M059J (cell line): ENCODE measurements at regions not wholly inside any gene's neighbourhood (a gene's known extent, or its start where the extent isn't known, plus 50 kb on each side); places are given as distances from the start of the nearest gene placed in this dataset.
"Not testable (repeated sequence)": the region's sequence is repeated elsewhere in the genome, so short reads cannot be mapped to it uniquely, and the experiment has no call there.

Source experiments
- DNase-seq: peaks from one replicate; pipeline ENCODE4 v3.0.0-alpha.2; 2012; ENCODE audit warnings: low read depth

DNA sequence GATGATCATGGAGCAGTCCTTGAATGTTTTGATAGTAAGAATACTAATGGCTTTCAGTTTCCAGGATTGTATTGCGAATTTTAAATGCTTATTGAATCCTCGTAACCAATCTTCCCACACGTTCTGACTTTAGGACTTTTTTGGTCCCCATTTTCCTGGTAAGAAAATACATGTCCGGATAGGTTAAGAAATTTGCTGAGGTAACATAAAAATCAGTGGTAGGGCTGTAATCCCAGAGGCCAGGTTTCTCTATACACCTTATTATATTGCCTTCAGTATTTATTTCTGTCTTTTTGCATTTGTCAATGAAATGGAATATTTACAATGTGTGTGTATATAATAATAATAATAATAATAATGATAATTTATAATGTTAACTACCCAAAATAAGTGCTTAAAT, 603.2 kb downstream of the TMEM182 start:
- no peak for DNase-seq

GRCh38 chr2:103367877-103368276, 606.0 kb downstream of the TMEM182 start:
- DNase-seq = no peak

DNA sequence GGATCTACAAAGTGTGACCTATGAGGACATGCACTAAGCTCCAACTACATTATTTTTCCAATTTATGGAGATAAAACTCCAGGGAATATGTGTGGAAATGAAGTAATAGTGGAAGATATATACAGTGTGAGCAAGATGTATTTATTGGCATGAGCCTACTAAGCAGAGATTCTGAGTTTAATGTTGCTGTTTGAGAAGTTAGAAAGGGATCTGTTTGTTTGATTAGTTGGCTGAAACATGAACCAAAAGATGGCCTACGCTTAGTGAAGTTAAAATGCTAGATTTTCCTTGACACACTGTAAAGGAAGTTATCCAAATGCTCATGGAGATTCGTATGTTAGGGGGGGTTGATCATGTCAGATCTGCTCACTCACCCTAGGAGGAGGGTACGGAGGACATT, 621.7 kb downstream of the TMEM182 start:
- DNase-seq = no peak

GRCh38 chr2:103386872-103387271, 625.0 kb downstream of the TMEM182 start:
- DNase-seq = no peak

DNA sequence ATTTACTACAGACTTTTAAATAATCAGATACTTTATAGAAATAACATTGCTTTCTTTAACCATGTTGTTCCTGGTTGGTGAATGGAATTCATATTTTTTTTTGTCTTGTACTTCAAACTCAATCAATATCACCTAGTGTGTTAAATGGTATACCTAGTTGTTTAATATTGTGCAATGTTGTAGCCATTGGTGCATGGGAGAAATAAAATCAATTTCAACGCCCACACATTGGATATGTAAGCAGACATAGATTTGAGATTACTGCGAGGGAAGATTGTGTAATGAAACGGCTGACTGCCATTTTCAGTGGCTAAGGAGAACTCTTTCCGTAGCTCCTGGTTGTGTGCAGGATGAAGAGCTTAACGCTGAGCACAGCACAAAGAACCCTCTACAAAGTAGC, 626.1 kb downstream of the TMEM182 start:
- no peak for DNase-seq

DNA sequence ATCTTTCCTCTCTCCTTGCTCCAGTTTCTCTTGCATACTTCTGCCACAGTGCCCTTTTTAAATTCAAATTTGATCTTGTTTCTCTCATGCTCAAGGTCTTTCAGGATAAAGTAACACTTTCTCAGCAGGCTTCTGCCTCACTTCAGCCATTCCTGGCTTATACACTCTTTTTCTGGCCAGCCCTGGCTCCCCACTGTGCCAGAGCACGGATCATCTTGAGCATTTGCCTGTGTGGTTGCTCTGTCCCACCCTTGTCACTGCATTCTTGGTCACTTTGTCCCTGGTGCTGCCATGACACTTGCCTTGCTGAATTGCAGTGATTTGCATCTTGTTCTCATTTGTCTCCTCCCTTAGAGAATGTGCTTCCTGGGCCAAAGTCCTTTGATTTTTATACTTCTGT, 634.3 kb downstream of the TMEM182 start:
- DNase-seq = no peak

- DNase-seq = peak; percentile 1
Observed at GRCh38 chr2:103401621-103402020, 639.8 kb downstream of the TMEM182 start.

- no peak for DNase-seq
Observed at GRCh38 chr2:103402336-103402735, 640.5 kb downstream of the TMEM182 start.

GRCh38 chr2:103402944-103403343, 641.1 kb downstream of the TMEM182 start:
- DNase-seq = no peak

GRCh38 chr2:103403388-103403787, 641.6 kb downstream of the TMEM182 start:
- not testable (repeated sequence) for DNase-seq

DNA sequence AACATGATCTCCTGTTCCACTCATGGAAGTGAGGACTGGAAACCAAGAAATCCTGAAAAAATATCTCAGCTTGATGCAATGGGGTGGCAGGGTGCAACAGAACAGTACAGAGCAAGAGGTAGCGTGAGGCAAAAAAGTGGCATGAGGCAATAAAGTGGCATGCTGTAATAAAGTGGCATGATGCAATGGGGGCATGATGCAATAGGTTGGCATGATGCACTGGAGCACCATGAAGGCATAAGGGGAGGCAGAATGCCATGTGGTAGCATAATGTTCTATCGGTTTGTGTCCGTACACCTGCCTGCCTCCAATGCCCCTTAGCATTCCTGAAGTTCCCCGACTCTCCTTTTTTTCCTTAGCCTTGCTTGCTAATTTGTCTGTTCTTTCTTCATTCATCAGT, 648.4 kb downstream of the TMEM182 start:
- no peak for DNase-seq

- DNase-seq = no peak
Observed at GRCh38 chr2:103419506-103419905, 657.7 kb downstream of the TMEM182 start.

- no peak for DNase-seq
Observed at GRCh38 chr2:103423100-103423499, 661.3 kb downstream of the TMEM182 start.

DNA sequence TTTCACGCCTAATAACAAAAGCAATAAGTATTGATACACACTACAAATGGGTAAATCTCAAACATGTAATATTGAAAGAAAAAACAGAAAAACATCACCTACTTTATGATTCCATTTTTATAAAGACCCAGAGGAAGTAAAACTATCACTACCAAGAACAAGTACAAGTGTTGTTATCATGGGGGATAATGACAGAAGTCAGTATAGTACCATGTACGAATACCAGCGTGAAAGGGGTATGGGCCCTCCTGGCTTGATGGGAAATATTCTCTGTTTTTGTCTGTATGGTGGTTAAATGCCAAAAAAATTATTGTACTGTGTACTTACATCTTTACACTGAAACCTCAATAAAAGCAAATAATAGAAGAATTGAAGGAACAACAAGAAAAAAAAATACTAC, 665.7 kb downstream of the TMEM182 start:
- DNase-seq = no peak

GRCh38 chr2:103430191-103430590, 668.4 kb downstream of the TMEM182 start:
- DNase-seq = no peak

GRCh38 chr2:103435010-103435409, 673.2 kb downstream of the TMEM182 start:
- DNase-seq = no peak

DNA sequence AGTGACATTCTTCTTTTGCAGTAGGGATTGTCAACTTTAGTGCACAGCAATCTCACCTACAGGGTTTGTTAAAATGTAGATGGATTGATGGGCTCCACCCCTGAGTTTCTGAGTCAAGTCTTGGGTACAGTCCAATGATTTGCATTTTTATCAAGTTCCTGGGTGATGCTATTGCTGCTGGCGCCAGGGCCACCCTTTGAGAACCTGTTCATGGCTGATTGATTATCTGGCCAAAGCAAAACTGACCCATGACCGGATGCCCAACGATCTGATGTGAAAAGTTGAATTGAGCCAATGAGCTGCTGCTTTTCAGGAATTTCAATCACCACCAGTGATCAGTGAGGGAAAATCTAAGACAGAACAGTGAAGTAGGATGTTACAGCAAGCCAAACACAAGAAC, 675.3 kb downstream of the TMEM182 start:
- no peak for DNase-seq

- no peak for DNase-seq
Observed at GRCh38 chr2:103445347-103445746, 683.5 kb downstream of the TMEM182 start.

GRCh38 chr2:103448495-103448894, 686.7 kb downstream of the TMEM182 start:
- DNase-seq = no peak

- no peak for DNase-seq
Observed at GRCh38 chr2:103451283-103451682, 689.5 kb downstream of the TMEM182 start.

DNA sequence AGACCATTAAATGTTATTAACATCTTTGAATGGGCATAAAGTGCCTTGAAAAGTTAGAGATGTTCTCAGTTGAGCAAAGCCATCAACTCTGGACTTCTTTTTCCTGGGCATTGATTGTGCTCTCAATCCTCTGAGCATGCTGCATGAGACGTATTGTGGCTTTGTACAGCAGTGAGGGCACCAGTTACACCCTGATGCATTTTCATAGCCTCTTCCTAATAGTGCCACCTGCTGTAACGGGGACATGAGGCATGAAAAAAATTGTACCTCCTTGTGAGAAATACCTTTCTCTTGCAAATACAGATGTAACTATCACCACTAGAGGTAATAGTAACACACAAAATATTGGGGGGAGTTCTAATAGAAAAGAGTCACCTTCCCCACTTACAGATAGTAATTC, 697.5 kb downstream of the TMEM182 start:
- no peak for DNase-seq

DNA sequence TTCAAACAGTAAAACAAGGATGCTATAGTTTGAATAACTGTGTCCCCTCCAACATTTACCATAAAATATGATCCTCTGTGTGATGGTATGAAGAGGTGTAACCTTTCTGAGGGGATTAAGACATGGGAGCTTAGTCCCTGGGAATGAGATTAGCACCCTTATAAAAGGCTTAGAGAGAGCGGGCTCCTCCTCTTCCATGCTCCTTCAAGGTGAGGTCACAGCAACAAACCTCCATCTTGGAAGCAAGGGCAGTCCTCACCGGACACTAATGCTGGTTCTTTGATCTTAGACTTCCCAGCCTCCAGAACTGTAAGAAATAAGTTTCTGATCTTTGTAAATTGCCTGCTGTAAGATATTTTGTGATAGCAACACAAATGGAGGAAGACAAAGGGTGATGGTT, 700.3 kb downstream of the TMEM182 start:
- DNase-seq = no peak

DNA sequence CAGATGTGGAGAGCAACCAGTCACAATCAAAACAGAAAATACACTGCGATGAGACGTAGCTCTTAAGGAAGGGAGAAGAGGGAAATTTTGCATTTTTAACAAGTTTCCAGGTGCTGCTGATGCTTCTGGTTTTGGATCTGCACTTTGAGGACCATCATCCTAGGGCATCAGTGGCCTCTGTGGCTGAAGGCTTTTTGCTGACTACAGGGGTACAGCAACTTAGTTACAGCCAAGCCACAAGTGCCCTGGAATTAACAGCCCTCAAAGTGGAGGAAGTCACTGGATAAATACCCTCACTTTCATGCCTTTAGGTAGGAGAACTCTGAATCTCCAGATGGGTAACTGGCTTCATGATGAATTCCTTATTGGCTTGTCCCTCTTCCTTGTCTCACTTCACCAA, 700.9 kb downstream of the TMEM182 start:
- no peak for DNase-seq

- DNase-seq = no peak
Observed at GRCh38 chr2:103464831-103465230, 703.0 kb downstream of the TMEM182 start.

- DNase-seq = no peak
Observed at GRCh38 chr2:103469800-103470199, 708.0 kb downstream of the TMEM182 start.
